ENCODE measurements at regions not wholly inside any gene's neighbourhood (a gene's known extent, or its start where the extent isn't known, plus 50 kb on each side); places are given as distances from the start of the nearest gene placed in this dataset.

DNA sequence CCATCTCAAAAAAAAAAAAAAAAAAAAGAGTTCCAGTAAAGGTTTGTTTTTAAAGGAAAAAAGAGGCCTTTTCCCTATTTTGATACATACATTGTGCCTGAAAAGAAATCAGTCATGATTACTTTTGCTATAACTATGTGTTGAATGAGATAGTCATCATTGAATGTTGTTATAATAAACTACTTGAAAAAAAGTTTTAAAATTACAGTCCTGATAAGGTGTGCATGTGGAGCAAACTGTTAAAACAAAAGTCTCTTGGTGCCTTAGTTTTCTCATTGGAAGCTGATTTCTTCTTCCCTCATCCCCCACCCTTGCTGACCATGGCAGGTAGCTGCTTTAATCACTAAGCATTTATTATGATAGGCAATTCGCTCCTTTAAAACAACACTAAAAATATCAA is 172.3 kb upstream of the TBCA start:
- ATAC-seq (ENCODE audit: poor library complexity) (no peak), DNase-seq (no peak)
- intact Hi-C loops (cut with DNase I) = no loop called here

DNA sequence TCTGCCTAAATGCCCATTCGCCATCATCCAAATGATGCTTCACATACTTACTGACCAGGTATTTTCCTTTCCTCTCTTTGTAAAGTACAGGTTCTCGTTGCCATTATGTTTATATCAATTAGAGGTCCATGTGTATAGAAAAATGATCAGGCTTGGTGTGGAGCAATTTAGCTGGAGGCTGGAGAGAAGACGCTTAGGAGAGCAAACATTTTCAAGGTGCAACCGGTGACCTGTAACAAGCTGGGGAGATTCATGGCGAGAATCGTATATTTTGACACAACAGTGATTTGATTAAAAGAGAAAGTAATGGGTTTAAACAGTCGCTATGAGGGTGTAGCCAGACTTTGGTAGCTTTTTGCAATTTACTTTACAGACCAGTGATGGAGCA is 170.9 kb upstream of the TBCA start:
- no peak for DNase-seq
- intact Hi-C loops (cut with DNase I) = no loop called here
- no peak for ATAC-seq (ENCODE audit: poor library complexity)

GRCh38 chr5:77946381-77947040 is 170.4 kb upstream of the TBCA start:
- no peak for ATAC-seq (ENCODE audit: poor library complexity)
- DNase-seq = no peak
- intact Hi-C loops (cut with DNase I) = no loop called here

- ATAC-seq (ENCODE audit: poor library complexity) = no peak
These were observed 169.7 kb upstream of the TBCA start for GRCh38 chr5:77945874-77946273.

DNA sequence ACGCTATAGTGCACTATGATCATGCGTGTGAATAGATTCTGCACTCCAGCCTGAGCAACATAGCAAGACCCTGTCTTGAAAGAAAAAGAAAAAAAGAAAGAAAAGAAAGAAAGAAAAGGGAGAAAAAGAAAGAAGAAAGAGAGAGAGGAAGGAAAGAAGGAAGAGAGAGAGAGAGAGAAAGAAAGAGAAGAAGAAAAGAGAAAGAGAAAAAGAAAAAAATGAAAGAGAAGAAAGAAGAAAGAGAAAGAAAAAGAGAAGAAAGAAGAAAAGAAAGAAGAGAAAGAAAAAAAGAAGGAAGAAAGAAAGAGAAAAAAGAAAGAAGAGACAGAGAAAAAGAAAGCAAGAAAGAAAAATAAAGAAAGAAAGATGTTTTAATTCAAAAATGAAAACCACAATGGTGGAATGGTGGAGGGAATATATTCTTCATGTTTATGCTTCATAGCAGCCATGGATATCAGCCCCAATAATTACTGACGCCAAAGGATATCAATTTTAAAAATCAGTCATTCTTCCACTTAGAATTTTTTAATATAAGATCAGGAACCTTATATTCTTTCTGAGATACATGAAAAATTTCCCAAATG is 168.7 kb upstream of the TBCA start:
- ATAC-seq (ENCODE audit: poor library complexity) (no peak), DNase-seq (no peak)
- intact Hi-C loops (cut with DNase I) = no loop called here

More at GRCh38 chr5:77945874-77946273, 169.7 kb upstream of the TBCA start:
- no peak for DNase-seq
- intact Hi-C loops (cut with DNase I) = no loop called here

- ATAC-seq (ENCODE audit: poor library complexity) = no peak
- intact Hi-C loops (cut with DNase I) = no loop called here
These were observed 167.7 kb upstream of the TBCA start for GRCh38 chr5:77943851-77944250.

GRCh38 chr5:77942578-77943239 is 166.6 kb upstream of the TBCA start:
- intact Hi-C loops (cut with DNase I) = no loop called here
- DNase-seq (no peak), ATAC-seq (ENCODE audit: poor library complexity) (no peak)

More at GRCh38 chr5:77943851-77944250, 167.7 kb upstream of the TBCA start:
- DNase-seq = no peak

DNA sequence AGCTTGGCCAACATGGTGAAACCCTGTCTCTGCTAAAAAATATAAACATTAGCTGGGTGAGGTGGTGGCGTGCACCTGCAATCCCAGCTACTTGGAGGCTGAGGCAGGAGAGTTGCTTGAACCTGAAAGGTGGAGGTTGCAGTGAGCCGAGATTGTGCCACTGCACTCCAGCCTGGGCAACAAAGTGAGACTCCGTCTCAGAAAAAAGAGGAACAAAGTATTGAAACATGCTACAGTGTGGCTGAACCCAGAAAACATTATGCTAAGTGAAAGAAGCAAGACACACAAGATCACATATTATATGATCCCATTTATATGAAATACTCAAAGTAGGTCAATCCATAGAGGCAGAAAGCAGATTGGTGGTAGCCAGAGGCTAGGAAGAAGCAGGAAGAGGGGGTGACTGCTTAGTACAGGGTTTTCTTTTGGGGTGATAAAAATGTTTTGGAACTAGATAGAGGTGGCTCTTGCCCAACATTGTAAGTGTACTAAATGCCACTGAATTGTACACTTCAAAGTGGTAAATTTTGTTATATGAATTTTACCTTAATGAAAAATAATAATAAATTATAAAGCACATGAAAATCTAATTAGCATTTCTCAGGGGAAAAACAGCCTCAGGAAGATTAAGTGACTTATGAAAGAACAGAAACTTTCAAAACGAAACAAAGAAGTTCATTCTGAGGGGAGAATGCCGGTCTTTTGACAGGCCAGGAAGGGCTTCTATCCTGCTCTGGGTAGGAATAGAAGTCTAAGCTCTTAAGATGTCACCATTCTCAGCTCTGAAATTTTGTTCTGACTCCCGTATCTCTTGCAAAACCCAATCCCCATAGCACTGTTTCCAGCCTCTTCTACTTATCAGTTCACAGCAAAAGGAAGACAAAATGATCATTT is 161.1 kb upstream of the TBCA start:
- intact Hi-C loops (cut with DNase I) = no loop called here
- DNase-seq = no peak
- ATAC-seq (ENCODE audit: poor library complexity) = no peak

- ATAC-seq (ENCODE audit: poor library complexity) (no peak), DNase-seq (no peak)
- intact Hi-C loops (cut with DNase I) = no loop called here
These were observed 160.2 kb upstream of the TBCA start for GRCh38 chr5:77936365-77936693.

DNA sequence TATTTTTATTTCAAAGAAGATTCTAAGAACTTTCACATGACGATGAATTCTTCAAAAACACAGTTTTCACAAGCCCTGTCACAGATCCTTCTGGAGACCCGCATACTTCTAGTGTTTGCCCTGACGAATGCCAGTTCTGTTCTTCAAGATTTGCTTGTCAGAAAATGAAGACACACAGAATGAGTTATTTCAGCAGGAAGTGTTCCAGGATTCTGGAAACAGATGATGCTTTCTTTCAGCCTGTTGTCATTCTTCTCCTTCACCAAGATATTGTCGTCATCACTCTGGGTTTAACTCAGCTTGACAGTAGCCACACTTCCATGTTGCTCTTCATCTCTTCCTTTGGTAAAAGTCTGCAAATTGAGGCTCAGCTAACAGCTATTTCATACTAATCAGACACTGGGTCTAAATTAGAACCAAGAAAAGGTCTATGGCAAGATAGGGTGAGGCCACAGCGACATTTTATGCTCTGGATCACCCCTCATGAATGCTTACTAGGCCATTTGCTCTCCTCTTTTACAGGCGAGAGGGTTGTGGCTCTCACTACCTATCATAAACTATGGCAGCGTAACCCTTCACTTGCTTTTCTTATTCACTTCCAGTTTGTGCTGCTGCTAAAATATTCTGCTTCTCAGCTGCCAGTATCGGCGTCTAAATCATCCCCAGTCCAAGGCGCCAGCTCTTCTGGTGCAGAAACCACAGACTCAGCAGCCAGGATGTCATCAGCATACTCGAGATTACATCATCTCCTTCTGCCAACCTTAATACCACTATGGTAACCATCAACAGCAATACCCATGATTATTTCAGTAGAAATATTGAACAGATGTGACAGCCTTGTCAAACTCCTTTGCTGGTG is 159.6 kb upstream of the TBCA start:
- DNase-seq (no peak), ATAC-seq (ENCODE audit: poor library complexity) (no peak)
- intact Hi-C loops (cut with DNase I) = no loop called here

GRCh38 chr5:77928776-77929300 is 152.7 kb upstream of the TBCA start:
- intact Hi-C loops (cut with DNase I) = no loop called here
- DNase-seq (no peak), ATAC-seq (ENCODE audit: poor library complexity) (no peak)

GRCh38 chr5:77926337-77926736 is 150.2 kb upstream of the TBCA start:
- DNase-seq (no peak), ATAC-seq (ENCODE audit: poor library complexity) (no peak)
- intact Hi-C loops (cut with DNase I) = no loop called here

DNA sequence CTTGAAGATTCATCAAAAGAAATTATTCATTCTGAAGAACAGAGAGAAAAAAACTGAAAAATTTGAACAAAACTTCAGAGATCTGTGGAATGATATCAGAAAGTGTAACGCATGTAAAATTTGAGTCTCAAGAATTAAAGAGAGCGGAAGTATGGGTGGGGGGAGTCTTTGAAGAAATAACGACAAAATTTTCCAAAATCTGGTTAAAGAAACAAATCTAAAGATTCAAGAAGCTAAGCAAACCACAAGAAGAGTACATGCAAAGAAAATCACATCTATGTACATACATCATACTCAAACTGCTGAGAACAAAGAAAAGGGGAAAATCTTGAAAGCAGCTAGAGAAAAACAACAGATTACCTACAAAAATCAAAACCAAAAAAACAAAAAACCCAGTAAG is 149.4 kb upstream of the TBCA start:
- intact Hi-C loops (cut with DNase I) = no loop called here
- ATAC-seq (ENCODE audit: poor library complexity) (no peak), DNase-seq (no peak)

- intact Hi-C loops (cut with DNase I) = no loop called here
- DNase-seq (no peak), ATAC-seq (ENCODE audit: poor library complexity) (no peak)
These were observed 147.9 kb upstream of the TBCA start for GRCh38 chr5:77924081-77924480.

DNA sequence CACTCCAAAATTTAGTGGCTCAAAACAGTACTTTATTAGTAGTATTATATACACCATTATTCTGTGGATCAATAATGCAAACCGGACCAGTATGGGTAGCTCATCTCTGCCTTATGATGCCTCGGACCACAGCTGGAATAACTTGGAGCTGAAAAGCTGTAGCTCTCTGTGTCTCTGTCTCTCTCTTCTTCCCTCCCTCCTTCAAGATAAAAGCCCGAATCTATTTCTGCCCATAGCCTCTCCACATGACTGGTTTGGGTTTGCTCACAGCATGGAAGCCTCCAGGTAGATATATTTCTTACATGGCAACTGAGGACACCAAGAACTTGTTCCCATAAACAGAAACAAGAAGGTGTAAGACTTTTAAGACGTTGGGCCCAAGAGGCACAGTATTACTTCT is 147.5 kb upstream of the TBCA start:
- DNase-seq (no peak), ATAC-seq (ENCODE audit: poor library complexity) (no peak)
- intact Hi-C loops (cut with DNase I) = no loop called here

DNA sequence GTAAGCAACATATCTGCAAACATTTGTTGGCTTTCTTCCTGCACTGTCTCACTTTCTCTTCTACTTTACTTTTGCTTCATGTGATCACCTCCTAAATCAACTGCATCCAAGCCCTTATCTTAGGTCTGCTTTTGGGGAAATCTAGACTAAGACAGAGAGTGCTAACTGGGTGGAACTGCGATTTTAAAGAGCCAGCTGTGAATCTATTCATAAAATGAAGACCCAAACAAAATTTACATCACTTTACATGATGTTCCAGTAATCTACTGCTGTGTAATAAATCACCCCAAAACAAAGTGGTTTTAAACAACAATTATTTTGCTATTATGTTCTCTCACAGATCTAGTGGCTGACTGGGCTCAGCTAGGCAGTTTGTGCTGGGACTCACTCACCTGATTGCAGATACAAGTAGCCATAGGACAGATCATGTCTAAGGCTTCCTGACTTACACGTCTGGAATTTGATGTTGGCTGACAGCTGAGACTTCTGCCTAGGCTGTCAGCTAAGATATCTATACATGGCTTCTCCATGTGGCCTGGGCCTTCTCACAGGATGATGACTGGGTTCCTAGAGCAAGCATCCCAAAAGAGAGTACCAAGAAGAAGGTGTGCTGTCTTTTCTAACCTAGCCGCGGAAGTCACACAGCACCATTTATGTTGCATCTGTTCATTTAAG is 145.1 kb upstream of the TBCA start:
- intact Hi-C loops (cut with DNase I) = no loop called here
- DNase-seq (no peak), ATAC-seq (ENCODE audit: poor library complexity) (no peak)

GRCh38 chr5:77920359-77921058 is 144.4 kb upstream of the TBCA start:
- intact Hi-C loops (cut with DNase I) = no loop called here
- ATAC-seq (ENCODE audit: poor library complexity) = no peak

More at GRCh38 chr5:77920359-77921058, 144.4 kb upstream of the TBCA start:
- DNase-seq = no peak

All from Right ventricle myocardium superior (tissue), 1 donor.